WTC11 (cell line): ENCODE measurements at regions not wholly inside any gene's neighbourhood (a gene's known extent, or its start where the extent isn't known, plus 50 kb on each side); places are given as distances from the start of the nearest gene placed in this dataset.

Experiments used
- ATAC-seq: fragments of 200-7000 bp; cut with Tn5 transposase; 2 replicates; pipeline ENCODE4 v1.10.0; 2021; ENCODE audit warnings: mild to moderate bottlenecking, moderate library complexity
- CTCF ChIA-PET: fragments of 300-600 bp; sonication (Branson Sonifier 250); formaldehyde crosslinking; loops from one replicate; lab custom pipeline; 2021; ENCODE audit warnings: antibody characterized with exemption; lab: Charles Lee
- POLR2A ChIA-PET: fragments of 350-600 bp; sonication (Branson Sonifier 250); formaldehyde crosslinking; loops from one replicate; lab custom pipeline; 2021; ENCODE audit warnings: antibody characterized with exemption; lab: Charles Lee
- DNase-seq: peaks from one replicate; pipeline ENCODE4 v3.0.0; 2021; ENCODE audit warnings: low spot score
- H3K27ac Mint-ChIP-seq: 2 replicates; pipeline ENCODE4 v1.8.0; 2021; ENCODE audit warnings: mixed read lengths
- H3K27me3 Mint-ChIP-seq: 2 replicates; pipeline ENCODE4 v1.8.0; 2021; ENCODE audit warnings: low read depth, mild to moderate bottlenecking, moderate library complexity, mixed read lengths
- H3K36me3 Mint-ChIP-seq: 2 replicates; pipeline ENCODE4 v1.8.0; 2021; ENCODE audit warnings: mixed read lengths
- H3K4me1 Mint-ChIP-seq: 2 replicates; pipeline ENCODE4 v1.8.0; 2022; ENCODE audit warnings: mixed read lengths
- H3K4me3 Mint-ChIP-seq: 2 replicates; pipeline ENCODE4 v1.8.0; 2021; ENCODE audit warnings: mild to moderate bottlenecking, moderate library complexity, mixed read lengths
- H3K9me3 Mint-ChIP-seq: 2 replicates; pipeline ENCODE4 v1.8.0; 2021; ENCODE audit warnings: mixed read lengths
- AFF4 ChIP-seq: sonication (generic); formaldehyde crosslinking; IDR thresholded peaks from 2 replicates; pipeline ENCODE4 v1.8.1; 2023; ENCODE audit warnings: mild to moderate bottlenecking, missing genetic modification reagents, borderline replicate concordance
- ATF1 ChIP-seq: sonication (generic); formaldehyde crosslinking; IDR thresholded peaks from 2 replicates; pipeline ENCODE4 v1.8.1; 2023; ENCODE audit warnings: mild to moderate bottlenecking, moderate library complexity, missing genetic modification reagents
- ATF2 ChIP-seq: sonication (generic); formaldehyde crosslinking; IDR thresholded peaks from 2 replicates; pipeline ENCODE4 v1.8.1; 2022; ENCODE audit warnings: low read depth, missing genetic modification reagents, borderline replicate concordance
- CDX4 ChIP-seq: fragments of 250-450 bp; sonication (Bioruptor Pico); IDR thresholded peaks from 2 replicates; pipeline ENCODE4 v1.9.0; 2021; ENCODE audit warnings: moderate library complexity, mild to moderate bottlenecking, inconsistent platforms, borderline replicate concordance
- CTCF ChIP-seq: fragments of 200-600 bp; IDR thresholded peaks from 2 replicates; pipeline ENCODE4 v1.8.0; 2022; ENCODE audit warnings: antibody characterized with exemption
- E2F4 ChIP-seq: sonication (generic); formaldehyde crosslinking; IDR thresholded peaks from 2 replicates; pipeline ENCODE4 v1.8.1; 2022; ENCODE audit warnings: low read depth, mild to moderate bottlenecking, moderate library complexity, missing genetic modification reagents, borderline replicate concordance
- ESRRA ChIP-seq: sonication (generic); formaldehyde crosslinking; IDR thresholded peaks from 2 replicates; pipeline ENCODE4 v1.8.1; 2022; ENCODE audit warnings: mild to moderate bottlenecking, missing genetic modification reagents, borderline replicate concordance
- ETV6 ChIP-seq: sonication (generic); formaldehyde crosslinking; IDR thresholded peaks from 2 replicates; pipeline ENCODE4 v1.8.1; 2022; ENCODE audit warnings: mild to moderate bottlenecking, missing genetic modification reagents
- FOXK1 ChIP-seq: sonication (generic); formaldehyde crosslinking; IDR thresholded peaks from 2 replicates; pipeline ENCODE4 v1.8.0; 2022; ENCODE audit warnings: mild to moderate bottlenecking, moderate library complexity, missing genetic modification reagents
- GRHL2 ChIP-seq: fragments of 250-450 bp; sonication (Bioruptor Pico); IDR thresholded peaks from 2 replicates; pipeline ENCODE4 v1.8.0; 2022; ENCODE audit warnings: mild to moderate bottlenecking, moderate library complexity; ENCODE audit not compliant: insufficient replicate concordance, severe bottlenecking
- GTF2I ChIP-seq: fragments of 250-450 bp; sonication (Bioruptor Pico); conservative IDR thresholded peaks from 2 replicates; pipeline ENCODE4 v1.4.0; 2021; ENCODE audit warnings: mild to moderate bottlenecking
- HMGXB4 ChIP-seq: sonication (generic); formaldehyde crosslinking; IDR thresholded peaks from 2 replicates; pipeline ENCODE4 v1.8.1; 2023; ENCODE audit warnings: mild to moderate bottlenecking, moderate library complexity, missing genetic modification reagents
- NFYB ChIP-seq: sonication (generic); formaldehyde crosslinking; conservative IDR thresholded peaks from 2 replicates; pipeline ENCODE4 v1.8.0; 2022; ENCODE audit warnings: low read depth, missing genetic modification reagents
- NR1H2 ChIP-seq: sonication (generic); formaldehyde crosslinking; IDR thresholded peaks from 2 replicates; pipeline ENCODE4 v1.9.0; 2021; ENCODE audit warnings: mild to moderate bottlenecking, moderate library complexity, missing genetic modification reagents
- PREB ChIP-seq: sonication (generic); formaldehyde crosslinking; IDR thresholded peaks from 2 replicates; pipeline ENCODE4 v1.8.1; 2022; ENCODE audit warnings: mild to moderate bottlenecking, missing genetic modification reagents, moderate library complexity, borderline replicate concordance
- PRRX2 ChIP-seq: fragments of 250-450 bp; sonication (Bioruptor Pico); IDR thresholded peaks from 2 replicates; pipeline ENCODE4 v1.8.0; 2021; ENCODE audit warnings: mild to moderate bottlenecking
- SMAD4 ChIP-seq: sonication (generic); formaldehyde crosslinking; IDR thresholded peaks from 2 replicates; pipeline ENCODE4 v1.8.0; 2022; ENCODE audit warnings: mild to moderate bottlenecking, missing genetic modification reagents
- SOX15 ChIP-seq: fragments of 250-450 bp; sonication (Bioruptor Pico); IDR thresholded peaks from 2 replicates; pipeline ENCODE4 v1.9.0; 2021; ENCODE audit warnings: mild to moderate bottlenecking
- TP53 ChIP-seq: sonication (generic); formaldehyde crosslinking; IDR thresholded peaks from 2 replicates; pipeline ENCODE4 v1.8.1; 2023; ENCODE audit warnings: mild to moderate bottlenecking, missing genetic modification reagents
- USF1 ChIP-seq: sonication (generic); formaldehyde crosslinking; IDR thresholded peaks from 2 replicates; pipeline ENCODE4 v1.8.0; 2022; ENCODE audit warnings: mild to moderate bottlenecking, missing genetic modification reagents
- ZNF121 ChIP-seq: sonication (generic); formaldehyde crosslinking; IDR thresholded peaks from 2 replicates; pipeline ENCODE4 v1.8.0; 2023; ENCODE audit warnings: missing genetic modification reagents
- ZNF396 ChIP-seq: fragments of 250-450 bp; sonication (Bioruptor Pico); IDR thresholded peaks from 2 replicates; pipeline ENCODE4 v1.8.0; 2021; ENCODE audit warnings: mild to moderate bottlenecking, moderate library complexity, borderline replicate concordance
- ZNF416 ChIP-seq: fragments of 250-450 bp; sonication (Bioruptor Pico); IDR thresholded peaks from 2 replicates; pipeline ENCODE4 v1.9.0; 2021; ENCODE audit warnings: mild to moderate bottlenecking, inconsistent platforms

- no peak for TF ChIP-seq E2F4
- TF ChIP-seq ZNF396 (CRISPR knock-in tag): no peak
- no peak for TF ChIP-seq NFYB (CRISPR knock-in tag)
These were observed 198.4 kb downstream of the GALR1 start (continued) for GRCh38 chr18:77448046-77448445.

GRCh38 chr18:77455004-77455403 lies 205.4 kb downstream of the GALR1 start:
- ChIA-PET POLR2A (no interaction called here), CTCF (no interaction called here)
- H3K9me3 Mint-ChIP-seq: no peaks in the 10 kb centered on the region
- TF ChIP-seq PREB (CRISPR knock-in tag): no peak
- no peak for TF ChIP-seq PRRX2 (CRISPR knock-in tag)
- no peak for TF ChIP-seq TP53 (CRISPR knock-in tag)
- TF ChIP-seq CTCF: no peak
- no peak for TF ChIP-seq ESRRA (CRISPR knock-in tag)
- no peak for TF ChIP-seq SOX15 (CRISPR knock-in tag)
- no peak for TF ChIP-seq SMAD4 (CRISPR knock-in tag)
- no peak for TF ChIP-seq ATF2 (CRISPR knock-in tag)
- TF ChIP-seq CDX4 (CRISPR knock-in tag): no peak
- TF ChIP-seq ATF1 (CRISPR knock-in tag): no peak
- no peak for TF ChIP-seq ZNF121
- TF ChIP-seq FOXK1: no peak
- TF ChIP-seq USF1 (CRISPR knock-in tag): no peak
- TF ChIP-seq GTF2I (CRISPR knock-in tag): no peak
- no peak for TF ChIP-seq GRHL2 (CRISPR knock-in tag)
- H3K4me3 Mint-ChIP-seq: no peak overlapping the region
- no peaks in the 10 kb centered on the region for H3K27me3 Mint-ChIP-seq
- H3K27ac Mint-ChIP-seq: no peak overlapping the region
- no peaks in the 10 kb centered on the region for H3K36me3 Mint-ChIP-seq
- DNase-seq (no peak), ATAC-seq (no peak)
- H3K4me1 Mint-ChIP-seq: peaks cover 12% of the 10 kb centered on the region

- Mint-ChIP-seq H3K9me3 (no peaks in the 10 kb centered on the region), H3K27ac (no peak overlapping the region; the same call in 1 of the 2 replicates), H3K4me1 (peaks cover 23% of the 10 kb centered on the region), H3K36me3 (no peaks in the 10 kb centered on the region), H3K4me3 (no peak overlapping the region), H3K27me3 (no peaks in the 10 kb centered on the region)
- DNase-seq (no peak), ATAC-seq (no peak)
- ChIA-PET CTCF (no interaction called here), POLR2A (no interaction called here)
- TF ChIP-seq ETV6 (CRISPR knock-in tag): no peak
- no peak for TF ChIP-seq AFF4 (CRISPR knock-in tag)
- no peak for TF ChIP-seq NR1H2 (CRISPR knock-in tag)
- no peak for TF ChIP-seq ZNF416 (CRISPR knock-in tag)
- no peak for TF ChIP-seq HMGXB4
These were observed 208.0 kb downstream of the GALR1 start for GRCh38 chr18:77457681-77458080.
